ENCODE measurements at regions not wholly inside any gene's neighbourhood (a gene's known extent, or its start where the extent isn't known, plus 50 kb on each side); places are given as distances from the start of the nearest gene placed in this dataset.

DNA sequence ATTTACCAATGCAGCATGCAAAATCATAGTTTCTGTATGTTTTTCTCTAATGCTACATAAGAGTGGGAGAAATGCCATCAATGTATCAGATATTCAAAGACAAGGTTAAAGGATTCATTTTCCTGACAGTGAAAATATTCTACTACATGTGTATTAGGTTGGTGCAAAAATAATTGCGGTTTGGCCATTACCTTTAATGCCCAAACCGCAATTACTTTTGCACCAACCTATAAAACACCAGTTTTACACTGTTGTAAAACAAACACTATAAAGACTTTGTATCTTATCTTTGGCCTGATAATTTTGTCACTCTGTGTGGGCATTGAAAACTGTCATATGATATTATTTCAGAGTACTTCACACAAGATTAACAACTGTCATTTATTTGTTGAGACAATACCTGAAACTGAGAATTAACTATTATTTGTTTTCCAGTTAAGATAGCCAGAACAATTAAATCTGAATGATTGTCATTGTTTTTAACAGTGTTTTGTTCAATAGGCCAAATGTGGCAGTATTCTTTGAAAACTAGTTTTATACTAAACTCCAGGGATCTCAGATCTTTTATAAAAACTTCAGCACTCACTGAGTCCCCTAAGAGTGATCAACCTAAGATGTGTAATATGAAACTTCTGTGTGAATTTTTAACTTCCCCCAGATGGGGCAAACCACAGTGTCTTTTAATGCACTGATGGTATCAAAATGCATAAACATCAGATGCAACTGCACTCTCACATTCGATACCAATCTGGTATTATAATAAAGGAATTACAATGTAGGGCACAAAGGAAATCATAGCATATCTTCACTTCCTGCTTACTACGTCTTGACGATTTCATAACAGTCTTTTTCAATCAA is 53.8 kb upstream of the FBN2 start:
- TF ChIP-seq POLR2G (IDR thresholded peaks at IDR 0.05; ENCODE audit: low read depth, low read length) (no peak), TBX2 (CRISPR knock-in tag; IDR thresholded peaks at IDR 0.05; ENCODE audit: borderline replicate concordance) (no peak), SUZ12 (IDR thresholded peaks at IDR 0.05; ENCODE audit: low read depth, low read length) (no peak), ZNF550 (CRISPR knock-in tag; IDR thresholded peaks at IDR 0.05; ENCODE audit: borderline replicate concordance) (no peak), TAF15 (IDR thresholded peaks at IDR 0.05; ENCODE audit: low read depth, low read length, poor library complexity, severe bottlenecking) (no peak), TRIM24 (CRISPR knock-in tag; IDR thresholded peaks at IDR 0.05) (no peak), NR1H2 (CRISPR knock-in tag; IDR thresholded peaks at IDR 0.05; ENCODE audit: borderline replicate concordance, low read depth) (no peak), MAFK (conservative IDR thresholded peaks at IDR 0.05 in 1 of 2, IDR thresholded peaks at IDR 0.05 in 1 of 2; ENCODE audit: low read length in 2 of 2) (no peak), ZNF124 (CRISPR knock-in tag; IDR thresholded peaks at IDR 0.05) (no peak)
- TF ChIP-seq, protein P1, sequence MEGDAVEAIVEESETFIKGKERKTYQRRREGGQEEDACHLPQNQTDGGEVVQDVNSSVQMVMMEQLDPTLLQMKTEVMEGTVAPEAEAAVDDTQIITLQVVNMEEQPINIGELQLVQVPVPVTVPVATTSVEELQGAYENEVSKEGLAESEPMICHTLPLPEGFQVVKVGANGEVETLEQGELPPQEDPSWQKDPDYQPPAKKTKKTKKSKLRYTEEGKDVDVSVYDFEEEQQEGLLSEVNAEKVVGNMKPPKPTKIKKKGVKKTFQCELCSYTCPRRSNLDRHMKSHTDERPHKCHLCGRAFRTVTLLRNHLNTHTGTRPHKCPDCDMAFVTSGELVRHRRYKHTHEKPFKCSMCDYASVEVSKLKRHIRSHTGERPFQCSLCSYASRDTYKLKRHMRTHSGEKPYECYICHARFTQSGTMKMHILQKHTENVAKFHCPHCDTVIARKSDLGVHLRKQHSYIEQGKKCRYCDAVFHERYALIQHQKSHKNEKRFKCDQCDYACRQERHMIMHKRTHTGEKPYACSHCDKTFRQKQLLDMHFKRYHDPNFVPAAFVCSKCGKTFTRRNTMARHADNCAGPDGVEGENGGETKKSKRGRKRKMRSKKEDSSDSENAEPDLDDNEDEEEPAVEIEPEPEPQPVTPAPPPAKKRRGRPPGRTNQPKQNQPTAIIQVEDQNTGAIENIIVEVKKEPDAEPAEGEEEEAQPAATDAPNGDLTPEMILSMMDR (CRISPR knock-in tag; IDR thresholded peaks at IDR 0.05) = no peak
- TF ChIP-seq, protein P2, sequence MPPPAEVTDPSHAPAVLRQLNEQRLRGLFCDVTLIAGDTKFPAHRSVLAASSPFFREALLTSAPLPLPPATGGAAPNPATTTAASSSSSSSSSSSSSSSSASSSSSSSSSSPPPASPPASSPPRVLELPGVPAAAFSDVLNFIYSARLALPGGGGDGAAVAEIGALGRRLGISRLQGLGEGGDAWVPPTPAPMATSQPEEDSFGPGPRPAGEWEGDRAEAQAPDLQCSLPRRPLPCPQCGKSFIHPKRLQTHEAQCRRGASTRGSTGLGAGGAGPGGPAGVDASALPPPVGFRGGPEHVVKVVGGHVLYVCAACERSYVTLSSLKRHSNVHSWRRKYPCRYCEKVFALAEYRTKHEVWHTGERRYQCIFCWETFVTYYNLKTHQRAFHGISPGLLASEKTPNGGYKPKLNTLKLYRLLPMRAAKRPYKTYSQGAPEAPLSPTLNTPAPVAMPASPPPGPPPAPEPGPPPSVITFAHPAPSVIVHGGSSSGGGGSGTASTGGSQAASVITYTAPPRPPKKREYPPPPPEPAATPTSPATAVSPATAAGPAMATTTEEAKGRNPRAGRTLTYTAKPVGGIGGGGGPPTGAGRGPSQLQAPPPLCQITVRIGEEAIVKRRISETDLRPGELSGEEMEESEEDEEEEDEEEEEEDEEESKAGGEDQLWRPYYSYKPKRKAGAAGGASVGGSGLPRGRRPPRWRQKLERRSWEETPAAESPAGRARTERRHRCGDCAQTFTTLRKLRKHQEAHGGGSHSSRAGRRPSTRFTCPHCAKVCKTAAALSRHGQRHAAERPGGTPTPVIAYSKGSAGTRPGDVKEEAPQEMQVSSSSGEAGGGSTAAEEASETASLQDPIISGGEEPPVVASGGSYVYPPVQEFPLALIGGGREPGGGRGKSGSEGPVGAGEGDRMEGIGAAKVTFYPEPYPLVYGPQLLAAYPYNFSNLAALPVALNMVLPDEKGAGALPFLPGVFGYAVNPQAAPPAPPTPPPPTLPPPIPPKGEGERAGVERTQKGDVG (CRISPR knock-in tag; IDR thresholded peaks at IDR 0.05; ENCODE audit: borderline replicate concordance) = no peak

Data from HepG2 (cell line).